ENCODE measurements at regions not wholly inside any gene's neighbourhood (a gene's known extent, or its start where the extent isn't known, plus 50 kb on each side); places are given as distances from the start of the nearest gene placed in this dataset.

GRCh38 chr7:57363321-57363720 lies 86.7 kb upstream of the ZNF716 start:
- Histone ChIP-seq H3K27me3 (replicated peaks in 1 of 4; ENCODE audit: control extremely low read depth in 1 of 4, control insufficient read depth in 3 of 4, insufficient read depth in 4 of 4, low read length in 3 of 4) (no peaks in the 10 kb centered on the region), H3K27ac (ENCODE audit: low read length in 2 of 2) (no peak overlapping the region), H3K79me2 (ENCODE audit: control insufficient read depth, insufficient read depth, low read length) (no peaks in the 10 kb centered on the region), H3K36me3 (replicated peaks in 1 of 2; ENCODE audit: control extremely low read depth in 1 of 2, control insufficient read depth in 1 of 2, extremely low read depth in 1 of 2, insufficient read depth in 2 of 2, low read length in 1 of 2) (no peaks in the 10 kb centered on the region), H3K4me2 (replicated peaks; ENCODE audit: low read depth, low read length, poor library complexity, severe bottlenecking) (no peak overlapping the region), H3K4me1 (ENCODE audit: control insufficient read depth in 2 of 2, insufficient read depth in 2 of 2, low read length in 2 of 2) (no peaks in the 10 kb centered on the region), H2AFZ (ENCODE audit: insufficient read depth, low read depth, low read length, poor library complexity, severe bottlenecking) (no peak overlapping the region), H4K20me1 (ENCODE audit: control insufficient read depth, insufficient read depth, low read length, poor library complexity, severe bottlenecking) (no peaks in the 10 kb centered on the region), H3K9me3 (ENCODE audit: control extremely low read depth in 1 of 3, control insufficient read depth in 2 of 3, insufficient read depth in 1 of 3, low read length in 2 of 3) (peaks cover 0 to 79% (median 0%) of the 10 kb centered on the region in 3 donors), H3K9ac (ENCODE audit: low read length) (no peak overlapping the region), H3K4me3 (ENCODE audit: control extremely low read depth in 1 of 5, extremely low read depth in 1 of 5, insufficient read depth in 1 of 5, low read depth in 2 of 5, low read length in 4 of 5) (no peak overlapping the region)
- Mint-ChIP-seq H3K27ac (no peak overlapping the region), H3K9me3 (ENCODE audit: insufficient read depth) (peaks cover 14% of the 10 kb centered on the region), H3K4me1 (no peaks in the 10 kb centered on the region), H3K4me3 (no peak overlapping the region), H3K27me3 (no peaks in the 10 kb centered on the region)
- DNase-seq = no peak
- WGBS (ENCODE audit: insufficient coverage) = 88% methylated on average over 8 of the region's 8 CpGs
- POLR2A ChIA-PET = no interaction called here
- no peak for ATAC-seq (ENCODE audit: low read depth)
- CTCF ChIA-PET = no interaction called here
- intact Hi-C loops (cut with micrococcal nuclease) = no loop called here
- TF ChIP-seq EZH2 (IDR thresholded peaks at IDR 0.05; ENCODE audit: borderline replicate concordance, insufficient read depth, low read depth, low read length, poor library complexity, severe bottlenecking) = no peak
- no peak for TF ChIP-seq CTCF (IDR thresholded peaks at IDR 0.05)

- peaks cover 13% of the 10 kb centered on the region for H3K9me3 Mint-ChIP-seq (ENCODE audit: insufficient read depth)
- no peaks in the 10 kb centered on the region for H3K4me1 Mint-ChIP-seq
- no peak overlapping the region for H3K4me2 ChIP-seq (replicated peaks; ENCODE audit: low read depth, low read length, poor library complexity, severe bottlenecking)
- POLR2A ChIA-PET = no interaction called here
- H3K27me3 ChIP-seq (replicated peaks in 1 of 4; ENCODE audit: control extremely low read depth in 1 of 4, control insufficient read depth in 3 of 4, insufficient read depth in 4 of 4, low read length in 3 of 4) = no peaks in the 10 kb centered on the region
- no peak overlapping the region for H3K4me3 ChIP-seq (ENCODE audit: control extremely low read depth in 1 of 5, extremely low read depth in 1 of 5, insufficient read depth in 1 of 5, low read depth in 2 of 5, low read length in 4 of 5)
- ATAC-seq (ENCODE audit: low read depth) (no peak), DNase-seq (no peak)
- H3K27ac Mint-ChIP-seq = no peak overlapping the region
- CTCF ChIA-PET = no interaction called here
- H2AFZ ChIP-seq (ENCODE audit: insufficient read depth, low read depth, low read length, poor library complexity, severe bottlenecking) = no peak overlapping the region
- no peaks in the 10 kb centered on the region for H3K79me2 ChIP-seq (ENCODE audit: control insufficient read depth, insufficient read depth, low read length)
- WGBS (ENCODE audit: insufficient coverage) = 85% methylated on average over 11 of the region's 17 CpGs
- H3K4me3 Mint-ChIP-seq = no peak overlapping the region
- no peak overlapping the region for H3K9ac ChIP-seq (ENCODE audit: low read length)
- no peaks in the 10 kb centered on the region for H3K36me3 ChIP-seq (replicated peaks in 1 of 2; ENCODE audit: control extremely low read depth in 1 of 2, control insufficient read depth in 1 of 2, extremely low read depth in 1 of 2, insufficient read depth in 2 of 2, low read length in 1 of 2)
- intact Hi-C loops (cut with micrococcal nuclease) = no loop called here
- peaks cover 0 to 78% (median 0%) of the 10 kb centered on the region in 3 donors for H3K9me3 ChIP-seq (ENCODE audit: control extremely low read depth in 1 of 3, control insufficient read depth in 2 of 3, insufficient read depth in 1 of 3, low read length in 2 of 3)
- no peaks in the 10 kb centered on the region for H4K20me1 ChIP-seq (ENCODE audit: control insufficient read depth, insufficient read depth, low read length, poor library complexity, severe bottlenecking)
- H3K4me1 ChIP-seq (ENCODE audit: control insufficient read depth in 2 of 2, insufficient read depth in 2 of 2, low read length in 2 of 2) = no peaks in the 10 kb centered on the region
- TF ChIP-seq CTCF (IDR thresholded peaks at IDR 0.05) (no peak), EZH2 (IDR thresholded peaks at IDR 0.05; ENCODE audit: borderline replicate concordance, insufficient read depth, low read depth, low read length, poor library complexity, severe bottlenecking) (no peak)
- no peaks in the 10 kb centered on the region for H3K27me3 Mint-ChIP-seq
- no peak overlapping the region for H3K27ac ChIP-seq (ENCODE audit: low read length in 2 of 2)
Observed at GRCh38 chr7:57364933-57365710, 84.9 kb upstream of the ZNF716 start.
